ENCODE measurements at regions not wholly inside any gene's neighbourhood (a gene's known extent, or its start where the extent isn't known, plus 50 kb on each side); places are given as distances from the start of the nearest gene placed in this dataset.

- no peak for TF ChIP-seq EZH2 (IDR thresholded peaks at IDR 0.05)
- TF ChIP-seq POLR2AphosphoS5 (IDR thresholded peaks at IDR 0.05; ENCODE audit: borderline replicate concordance, low read depth, low read length) = no peak
- no peak for TF ChIP-seq FOXP2 (optimal IDR thresholded peaks at IDR 0.05; ENCODE audit: control extremely low read depth, extremely low read length, insufficient read depth)
Measured at GRCh38 chr4:177196615-177197014, 113.1 kb upstream of the NEIL3 start.
